NCI-H2196 treated with DMSO at 0.1 percent for 48 hours (cell line): ENCODE measurements at regions not wholly inside any gene's neighbourhood (a gene's known extent, or its start where the extent isn't known, plus 50 kb on each side); places are given as distances from the start of the nearest gene placed in this dataset.
A peak's percentile ranks its signal among the peaks of the same experiment; 100 is the strongest.

Source experiments
- DNase-seq: peaks from one replicate; lab custom pipeline; 2025; ENCODE audit not compliant: unreplicated experiment; lab: John Stamatoyannopoulos, UW

GRCh38 chr2:240277807-240278522 is 137.5 kb upstream of the OTOS start:
- no peak for DNase-seq

GRCh38 chr2:240278661-240279060 is 138.2 kb upstream of the OTOS start:
- DNase-seq: no peak

- no peak for DNase-seq
Observed at GRCh38 chr2:240280621-240281020, 140.2 kb upstream of the OTOS start.

GRCh38 chr2:240284503-240285259 is 144.2 kb upstream of the OTOS start:
- DNase-seq: no peak

GRCh38 chr2:240285725-240286124 is 145.3 kb upstream of the OTOS start:
- no peak for DNase-seq

GRCh38 chr2:240286596-240286995 is 146.1 kb upstream of the OTOS start:
- no peak for DNase-seq

GRCh38 chr2:240287011-240287410 is 146.6 kb upstream of the OTOS start:
- no peak for DNase-seq

GRCh38 chr2:240287496-240288086 is 147.1 kb upstream of the OTOS start:
- DNase-seq: no peak

- no peak for DNase-seq
Observed at GRCh38 chr2:240288087-240288521, 147.4 kb upstream of the GPC1 start.

- no peak for DNase-seq
Observed at GRCh38 chr2:240289701-240290431, 145.6 kb upstream of the GPC1 start.

- no peak for DNase-seq
Observed at GRCh38 chr2:240290432-240291336, 144.8 kb upstream of the GPC1 start.

- DNase-seq: no peak
Observed at GRCh38 chr2:240291337-240292034, 144.0 kb upstream of the GPC1 start.

GRCh38 chr2:240292035-240292574 is 143.4 kb upstream of the GPC1 start:
- no peak for DNase-seq

- DNase-seq: no peak
Observed at GRCh38 chr2:240292619-240293525, 142.6 kb upstream of the GPC1 start.

- DNase-seq: peak; percentile 95
Observed at GRCh38 chr2:240293557-240294461, 141.7 kb upstream of the GPC1 start.

GRCh38 chr2:240294514-240294913 is 140.9 kb upstream of the GPC1 start:
- DNase-seq: no peak
